Glomerular endothelial cell (primary cell): ENCODE measurements at regions not wholly inside any gene's neighbourhood (a gene's known extent, or its start where the extent isn't known, plus 50 kb on each side); places are given as distances from the start of the nearest gene placed in this dataset.
A peak's percentile ranks its signal among the peaks of the same experiment; 100 is the strongest.

Experiments used
- DNase-seq: peaks from one replicate; pipeline ENCODE4 v3.0.0-alpha.2; 2011; ENCODE audit warnings: low read depth, low spot score; ENCODE audit errors: extremely low read depth

DNA sequence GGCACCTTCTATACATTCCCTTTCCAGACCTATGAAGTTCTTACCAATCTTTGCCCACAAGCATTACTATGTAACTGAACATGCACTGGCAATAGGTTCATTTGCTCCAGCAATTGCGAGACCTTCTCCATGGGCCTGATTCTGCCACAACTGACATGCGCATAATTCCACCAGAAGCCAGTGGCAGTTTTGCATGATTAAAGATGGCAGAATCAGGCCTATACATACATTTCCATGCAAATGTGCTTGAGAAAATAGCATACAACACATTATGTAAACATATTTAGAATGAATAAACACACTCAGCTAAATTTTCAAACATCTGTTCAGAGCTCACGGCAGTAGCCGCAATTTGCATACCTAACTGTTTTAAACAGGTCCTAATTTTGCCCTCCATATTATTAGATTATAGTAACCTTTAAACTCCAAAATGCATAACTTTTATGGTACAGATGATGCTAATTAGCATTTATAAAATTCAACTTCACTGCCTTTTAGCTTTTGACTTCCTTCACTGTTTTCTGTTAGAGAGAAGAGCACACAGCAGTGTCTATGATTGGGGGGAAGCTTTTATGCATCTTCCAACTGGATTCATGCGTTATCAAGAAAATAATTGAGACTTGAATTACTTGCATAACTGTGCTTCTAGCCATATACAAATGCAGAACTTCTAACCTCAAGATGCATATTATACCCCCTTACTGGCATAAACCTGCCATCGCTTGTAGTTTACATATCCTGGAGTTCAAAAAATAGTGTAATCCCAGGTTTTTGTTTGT is 155.3 kb upstream of the CDH19 start:
- DNase-seq = no peak

- DNase-seq = no peak
Observed at GRCh38 chr18:66757946-66758345, 154.1 kb upstream of the CDH19 start.

GRCh38 chr18:66754335-66754734 is 150.4 kb upstream of the CDH19 start:
- no peak for DNase-seq

GRCh38 chr18:66752733-66753132 is 148.8 kb upstream of the CDH19 start:
- no peak for DNase-seq

DNA sequence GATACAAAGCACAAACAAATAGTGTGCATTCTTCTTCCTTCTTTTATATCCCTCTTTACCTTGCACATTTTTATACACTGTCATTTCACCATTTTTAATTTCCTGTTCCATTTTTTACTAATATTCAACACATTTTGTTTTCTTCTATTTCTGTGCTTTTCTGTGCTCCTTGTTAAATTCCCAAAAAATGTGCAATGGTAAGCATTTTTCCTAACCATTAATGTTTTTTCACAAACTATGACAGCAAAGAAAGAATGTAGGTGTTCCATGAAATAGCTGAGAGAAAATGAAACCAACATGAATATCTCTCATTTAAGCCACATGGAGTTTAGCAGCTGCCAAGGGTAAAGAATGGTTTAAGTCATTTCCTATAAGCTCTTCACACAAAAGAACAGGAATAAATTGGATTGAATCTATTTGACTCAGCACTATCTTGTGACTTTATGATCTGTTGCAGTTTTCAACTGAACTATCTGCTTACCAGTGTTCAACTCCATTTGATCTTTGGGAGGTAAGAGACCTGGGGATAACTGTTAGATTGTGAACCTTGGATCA is 145.7 kb upstream of the CDH19 start:
- no peak for DNase-seq

DNA sequence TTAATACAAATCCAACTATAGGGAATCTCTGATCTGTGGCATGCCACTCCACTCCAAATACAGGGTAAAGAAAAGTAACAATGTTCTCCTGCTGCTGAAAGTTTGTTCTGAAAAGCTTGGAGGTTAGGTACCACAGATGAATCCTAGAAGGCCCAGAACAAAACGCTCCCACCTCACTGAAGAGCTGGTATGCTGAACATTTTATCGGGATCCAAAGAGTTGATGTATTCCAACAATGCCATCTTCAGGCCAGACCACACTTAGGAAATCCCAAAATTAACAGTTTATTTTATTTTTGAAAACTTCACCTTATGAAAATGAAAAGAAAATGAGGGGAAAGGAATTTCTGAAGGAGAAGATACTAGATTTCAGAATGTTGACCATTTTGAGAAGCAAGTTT is 145.1 kb upstream of the CDH19 start:
- DNase-seq = no peak

DNA sequence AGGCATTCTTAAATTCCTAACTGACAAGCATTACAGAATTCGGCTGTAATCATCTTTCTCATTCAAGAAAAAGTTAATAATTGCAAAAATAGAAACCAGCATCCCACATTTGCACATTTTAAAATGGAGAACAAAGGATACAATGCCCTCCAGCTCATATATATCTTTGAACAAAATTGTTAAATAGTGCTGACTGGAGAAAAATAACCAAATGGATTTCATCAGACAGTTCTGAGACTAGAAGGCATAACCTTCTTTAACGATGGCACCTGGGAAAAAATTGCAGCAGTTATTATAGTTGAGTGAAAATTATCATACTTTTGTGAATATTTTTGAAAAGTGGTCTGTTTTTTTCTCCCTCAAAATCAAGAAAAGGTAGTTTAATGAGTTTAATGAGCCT is 138.9 kb upstream of the CDH19 start:
- no peak for DNase-seq

GRCh38 chr18:66735933-66736332 is 132.0 kb upstream of the CDH19 start:
- DNase-seq = no peak

- no peak for DNase-seq
Observed at GRCh38 chr18:66734451-66734850, 130.6 kb upstream of the CDH19 start.

DNA sequence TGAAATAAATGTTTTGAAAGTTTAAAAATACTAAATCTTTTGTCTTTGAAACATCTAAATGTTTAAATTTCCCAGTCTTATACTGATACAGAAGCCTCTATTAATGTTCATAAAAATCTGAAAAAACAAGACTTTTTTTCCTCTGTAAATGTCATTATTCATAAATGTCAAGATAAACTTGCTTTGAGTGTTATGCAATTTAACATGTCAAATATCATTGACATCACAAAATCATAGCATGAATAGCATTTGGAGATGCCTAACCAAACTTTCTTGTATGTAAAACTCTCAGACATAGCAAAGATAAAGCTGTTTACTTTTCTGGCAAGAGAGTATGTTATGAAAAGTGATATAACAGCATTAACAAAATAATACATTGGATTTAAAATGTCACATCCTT is 128.0 kb upstream of the CDH19 start:
- no peak for DNase-seq

GRCh38 chr18:66729442-66730239 is 125.8 kb upstream of the CDH19 start:
- DNase-seq = no peak

DNA sequence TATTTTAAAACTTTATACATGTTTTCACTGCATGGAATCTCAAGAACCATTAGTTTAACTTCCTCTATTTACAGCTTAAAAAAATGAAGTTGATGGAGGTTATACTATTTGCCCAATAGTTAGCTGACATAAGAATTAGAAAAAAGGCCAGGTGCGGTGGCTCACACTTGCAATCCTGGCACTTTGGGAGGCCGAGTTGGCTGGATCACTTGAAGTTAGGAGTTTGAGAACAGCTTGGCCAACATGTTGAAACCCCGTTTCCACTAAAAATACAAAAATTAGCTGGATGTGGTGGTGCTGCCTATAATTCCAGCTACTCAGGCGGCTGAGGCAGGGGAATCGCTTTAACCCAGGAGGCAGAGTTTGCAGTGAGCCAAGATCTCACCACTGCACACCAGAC is 125.1 kb upstream of the CDH19 start:
- no peak for DNase-seq

GRCh38 chr18:66727991-66728390 is 124.1 kb upstream of the CDH19 start:
- DNase-seq = no peak

DNA sequence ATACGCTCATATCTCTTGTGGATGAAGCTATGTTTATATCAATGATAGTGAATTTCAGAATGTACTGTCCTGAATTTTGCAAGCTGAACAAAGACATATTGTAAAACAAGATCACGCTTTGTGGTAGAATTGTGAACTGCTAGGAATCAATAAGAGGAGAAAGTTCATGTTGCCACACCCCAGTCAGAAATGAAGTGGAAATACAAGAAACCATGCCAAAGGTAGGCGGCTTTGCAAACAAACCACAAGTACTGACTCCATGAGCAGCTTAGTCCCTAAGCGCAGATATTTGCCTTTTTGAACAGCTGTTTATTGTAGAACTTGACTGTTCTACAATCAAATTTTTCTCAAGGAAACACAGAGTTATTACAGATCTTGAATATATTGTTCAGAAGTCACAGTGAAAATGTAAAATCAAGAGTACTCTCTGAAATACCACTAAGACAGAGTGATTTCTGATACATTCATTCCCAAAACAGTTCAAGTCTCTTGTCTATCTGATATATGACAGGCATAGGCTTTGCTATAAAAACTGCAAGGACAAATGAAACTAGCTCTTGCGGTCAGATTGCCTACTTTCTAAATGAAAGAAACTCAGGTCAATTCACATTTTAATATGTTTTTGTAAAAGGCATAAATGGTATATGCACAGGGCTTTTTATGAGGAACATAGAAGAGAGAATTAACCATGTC is 120.9 kb upstream of the CDH19 start:
- no peak for DNase-seq

DNA sequence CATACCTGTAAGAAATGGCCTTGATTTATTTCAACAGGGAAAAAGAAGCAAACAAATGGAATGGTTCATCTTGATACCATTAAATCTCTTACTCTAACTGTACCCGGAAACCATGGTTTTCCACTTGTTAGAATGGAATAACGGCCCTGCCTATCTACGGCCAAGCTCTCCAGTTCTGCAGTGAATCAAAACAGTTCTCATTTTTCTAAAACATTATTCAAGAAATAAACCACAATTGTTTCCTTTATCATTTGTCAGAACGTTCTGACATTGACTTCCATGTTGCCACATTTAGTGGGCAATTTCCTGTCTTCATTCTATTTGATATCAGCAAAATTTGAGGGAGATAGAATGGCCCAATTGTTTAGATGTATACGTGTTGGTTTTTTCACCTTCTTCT is 118.8 kb upstream of the CDH19 start:
- no peak for DNase-seq

- DNase-seq = no peak
Observed at GRCh38 chr18:66708646-66709045, 104.8 kb upstream of the CDH19 start.

DNA sequence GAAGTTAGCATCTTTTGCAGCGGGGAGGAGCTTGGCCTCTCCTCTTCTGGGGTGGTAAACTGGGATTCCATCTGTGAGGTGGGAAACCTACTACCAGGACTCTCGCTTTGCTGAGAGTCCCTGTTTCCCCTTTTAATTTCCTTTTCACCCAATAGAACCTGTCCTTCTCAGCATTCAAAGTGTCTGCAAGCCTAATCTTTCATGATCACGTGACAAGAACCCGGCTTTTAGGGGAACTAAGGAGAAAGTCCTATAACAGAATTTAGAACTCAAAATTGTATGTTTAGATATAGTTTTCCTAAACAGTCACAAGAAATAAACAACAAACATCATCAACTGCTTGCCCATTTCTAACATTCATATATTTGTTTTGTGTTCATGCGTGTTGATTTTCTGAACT is 103.6 kb upstream of the CDH19 start:
- no peak for DNase-seq

- no peak for DNase-seq
Observed at GRCh38 chr18:66695281-66695680, 91.4 kb upstream of the CDH19 start.

DNA sequence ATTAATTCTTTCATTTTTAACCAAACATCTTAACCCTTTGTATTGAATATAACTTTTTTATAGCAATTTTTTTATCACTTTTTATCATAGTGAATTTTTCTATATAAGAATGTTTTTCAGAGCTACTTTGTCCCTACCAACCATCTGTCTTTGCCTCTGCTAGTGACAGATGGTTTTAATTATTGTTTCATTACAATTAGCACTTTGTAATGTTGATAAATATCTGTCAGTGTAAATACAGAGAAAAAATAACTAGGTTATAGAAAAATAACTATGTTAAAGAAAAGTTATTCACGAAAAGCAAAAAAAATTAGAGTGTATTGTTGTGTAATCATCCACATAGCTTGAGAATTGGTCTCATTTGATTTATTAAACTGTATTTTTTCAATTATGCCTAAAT is 91.0 kb upstream of the CDH19 start:
- DNase-seq = no peak

DNA sequence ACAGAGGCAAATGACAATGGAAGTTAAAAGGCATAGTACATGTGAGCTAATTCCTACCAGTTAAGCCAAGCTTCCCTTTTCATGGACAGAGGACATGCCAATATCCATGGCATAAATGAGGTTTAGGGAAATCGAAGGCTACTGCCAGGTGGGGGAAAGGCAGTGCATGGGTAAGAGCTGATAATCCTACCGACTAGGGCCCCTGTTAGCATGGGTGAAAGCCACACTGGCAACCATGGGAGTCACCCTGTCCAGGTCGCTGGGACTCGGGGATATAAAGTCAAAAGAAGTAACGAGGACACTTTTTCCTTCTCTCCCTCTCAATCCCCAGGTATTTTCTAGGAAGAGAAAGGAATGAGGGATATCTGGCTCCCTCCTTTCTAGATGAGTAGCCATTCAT is 83.7 kb upstream of the CDH19 start:
- DNase-seq = no peak

GRCh38 chr18:66682855-66683322 is 79.0 kb upstream of the CDH19 start:
- DNase-seq = peak; percentile 48
